ENCODE measurements at regions not wholly inside any gene's neighbourhood (a gene's known extent, or its start where the extent isn't known, plus 50 kb on each side); places are given as distances from the start of the nearest gene placed in this dataset.

DNA sequence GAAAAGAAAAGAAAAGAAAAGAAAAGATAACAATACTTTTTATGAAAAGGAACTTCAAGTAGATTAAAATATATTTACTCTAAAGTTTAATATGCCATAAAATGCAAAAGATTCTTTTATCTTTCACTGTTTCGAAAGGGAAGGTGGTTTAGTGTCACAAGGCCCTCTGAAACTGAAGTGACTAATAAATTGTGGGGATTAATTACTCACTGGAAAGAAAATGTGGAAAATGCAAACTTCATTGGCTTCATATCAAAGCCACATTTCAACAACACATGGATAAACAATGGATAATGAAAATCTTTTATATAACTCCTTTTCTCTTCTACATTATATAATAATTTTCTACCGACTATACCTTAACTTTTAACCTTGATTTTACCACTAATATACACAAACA, 320.5 kb upstream of the RSPO3 start:
- no peak for TF ChIP-seq ZFX (IDR thresholded peaks at IDR 0.05; ENCODE audit: borderline replicate concordance)
- TF ChIP-seq CTCF (IDR thresholded peaks at IDR 0.05), result no peak
- H3K27ac ChIP-seq, result no peak overlapping the region

DNA sequence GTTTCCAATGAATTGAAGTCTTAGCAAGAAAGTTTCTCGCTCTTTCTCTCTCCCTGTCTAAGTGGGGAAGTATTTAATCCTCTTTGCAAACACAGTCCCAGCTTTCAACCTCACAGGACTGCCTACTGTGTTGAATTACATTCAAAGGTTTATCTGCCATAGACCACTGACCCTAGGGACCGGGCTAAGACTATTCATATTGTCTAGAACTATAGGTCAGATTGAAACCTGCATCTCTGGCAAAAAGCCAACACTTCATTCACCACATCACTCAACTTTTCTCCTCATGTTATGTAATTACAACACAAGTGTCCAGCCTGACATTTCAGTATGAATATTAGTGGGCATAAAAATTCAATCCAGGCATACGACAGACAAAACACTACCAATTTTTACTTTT, 314.7 kb upstream of the RSPO3 start:
- TF ChIP-seq CTCF (IDR thresholded peaks at IDR 0.05), result no peak
- H3K27ac ChIP-seq, result no peak overlapping the region

DNA sequence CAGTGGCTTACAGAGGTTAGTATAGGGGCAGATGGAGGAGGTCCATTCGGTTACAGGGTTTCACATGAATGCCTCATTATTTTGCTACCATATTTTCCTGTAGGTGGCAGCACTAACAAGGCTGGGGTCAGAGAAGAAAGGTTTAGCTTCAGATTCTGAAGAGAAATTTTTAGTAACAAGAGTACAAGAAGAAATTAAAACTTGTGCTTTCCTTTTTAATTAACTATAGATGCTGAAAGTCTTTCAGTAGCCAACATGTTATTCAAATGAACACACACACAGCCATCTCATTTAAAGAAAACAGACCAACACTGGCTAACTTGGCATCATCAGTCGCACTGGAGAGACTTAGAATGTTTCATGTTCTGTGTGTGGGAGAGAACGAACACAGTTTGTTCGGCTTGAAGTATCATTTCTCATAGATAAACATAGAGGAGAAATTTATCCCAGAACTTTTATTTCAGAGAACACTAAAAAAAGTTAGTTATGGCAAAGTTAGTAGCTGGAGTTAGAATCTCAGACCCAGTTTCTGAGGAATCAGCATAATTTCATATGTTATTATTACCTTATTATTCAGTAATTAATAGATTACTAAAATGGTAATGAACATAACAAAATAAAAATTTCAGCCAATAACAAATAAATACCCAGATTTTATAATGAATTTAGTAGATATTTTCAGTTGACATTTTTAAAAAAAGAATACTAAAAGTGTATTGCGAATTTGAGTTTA, 314.0 kb upstream of the RSPO3 start:
- no peak for TF ChIP-seq ZFX (IDR thresholded peaks at IDR 0.05; ENCODE audit: borderline replicate concordance)
- peak; percentile 91 for TF ChIP-seq CTCF (IDR thresholded peaks at IDR 0.05)
- H3K27ac ChIP-seq, result no peak overlapping the region

DNA sequence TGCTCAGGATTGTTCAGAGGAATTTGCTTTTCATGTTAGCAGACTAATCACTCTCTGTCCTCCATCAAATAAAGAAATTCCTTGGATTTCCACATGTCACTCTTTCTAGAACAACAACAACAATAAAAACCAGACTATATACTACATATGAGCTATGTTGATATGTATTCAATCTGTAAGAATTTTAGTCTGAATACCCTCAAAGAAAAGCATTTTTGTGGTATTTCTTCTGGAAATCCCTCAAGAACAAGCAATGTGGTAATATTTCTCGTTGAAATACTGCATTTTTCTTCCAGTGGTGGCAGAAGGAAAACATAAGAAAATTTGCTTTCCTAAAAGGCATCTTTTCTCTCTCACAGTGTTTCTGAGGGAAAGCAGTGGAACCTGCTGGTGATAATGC, 312.6 kb upstream of the RSPO3 start:
- TF ChIP-seq ZFX (IDR thresholded peaks at IDR 0.05; ENCODE audit: borderline replicate concordance) (no peak), CTCF (IDR thresholded peaks at IDR 0.05) (no peak)
- no peak overlapping the region for H3K27ac ChIP-seq

DNA sequence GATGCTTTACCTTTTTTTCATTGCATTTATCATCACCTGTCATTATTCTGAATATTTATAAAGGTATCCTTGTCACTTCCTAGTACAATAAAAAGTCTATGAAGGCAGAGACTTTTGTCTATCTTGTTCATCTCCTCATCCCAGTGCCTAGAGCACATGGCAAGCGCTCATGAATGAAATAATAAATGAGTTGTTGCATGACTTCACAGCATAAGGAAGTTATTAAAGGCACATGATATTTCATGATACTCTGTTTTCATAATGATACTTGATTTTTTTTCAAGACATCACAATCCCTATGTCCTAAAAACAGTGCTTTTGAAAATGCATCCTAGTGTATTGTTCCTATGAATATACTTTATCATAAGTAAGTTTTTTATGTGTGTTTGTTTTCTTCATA, 310.6 kb upstream of the RSPO3 start:
- TF ChIP-seq ZFX (IDR thresholded peaks at IDR 0.05; ENCODE audit: borderline replicate concordance) (no peak), CTCF (IDR thresholded peaks at IDR 0.05) (no peak)
- H3K27ac ChIP-seq, result no peak overlapping the region

GRCh38 chr6:126811321-126811720, 307.1 kb upstream of the RSPO3 start:
- TF ChIP-seq ZFX (IDR thresholded peaks at IDR 0.05; ENCODE audit: borderline replicate concordance), result no peak
- no peak for TF ChIP-seq CTCF (IDR thresholded peaks at IDR 0.05)
- no peak overlapping the region for H3K27ac ChIP-seq

GRCh38 chr6:126812010-126812409, 306.5 kb upstream of the RSPO3 start:
- no peak overlapping the region for H3K27ac ChIP-seq
- TF ChIP-seq CTCF (IDR thresholded peaks at IDR 0.05) (no peak), ZFX (IDR thresholded peaks at IDR 0.05; ENCODE audit: borderline replicate concordance) (no peak)
